ENCODE measurements at regions not wholly inside any gene's neighbourhood (a gene's known extent, or its start where the extent isn't known, plus 50 kb on each side); places are given as distances from the start of the nearest gene placed in this dataset.

DNA sequence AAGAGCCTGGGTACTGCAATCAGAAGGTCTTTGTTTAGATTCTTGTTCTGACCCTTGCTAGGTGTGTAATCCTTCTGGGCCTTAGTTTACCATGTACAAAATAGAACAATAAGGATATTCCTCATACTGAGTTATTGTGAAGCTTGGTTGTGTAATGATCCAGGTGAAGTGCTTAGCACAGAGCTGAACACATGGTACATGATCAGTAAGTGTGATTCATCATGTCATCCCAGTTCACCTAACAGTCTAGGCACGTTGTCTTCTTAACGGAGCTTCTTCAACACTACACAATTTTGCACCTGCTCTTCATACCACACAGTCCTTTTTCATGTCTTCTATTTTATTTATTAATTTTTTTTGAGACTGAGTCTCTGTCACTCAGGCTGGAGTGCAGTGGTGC lies 234.3 kb upstream of the TENM4 start:
- no peak for TF ChIP-seq EP300 (IDR thresholded peaks at IDR 0.05)
- TF ChIP-seq, protein P1, sequence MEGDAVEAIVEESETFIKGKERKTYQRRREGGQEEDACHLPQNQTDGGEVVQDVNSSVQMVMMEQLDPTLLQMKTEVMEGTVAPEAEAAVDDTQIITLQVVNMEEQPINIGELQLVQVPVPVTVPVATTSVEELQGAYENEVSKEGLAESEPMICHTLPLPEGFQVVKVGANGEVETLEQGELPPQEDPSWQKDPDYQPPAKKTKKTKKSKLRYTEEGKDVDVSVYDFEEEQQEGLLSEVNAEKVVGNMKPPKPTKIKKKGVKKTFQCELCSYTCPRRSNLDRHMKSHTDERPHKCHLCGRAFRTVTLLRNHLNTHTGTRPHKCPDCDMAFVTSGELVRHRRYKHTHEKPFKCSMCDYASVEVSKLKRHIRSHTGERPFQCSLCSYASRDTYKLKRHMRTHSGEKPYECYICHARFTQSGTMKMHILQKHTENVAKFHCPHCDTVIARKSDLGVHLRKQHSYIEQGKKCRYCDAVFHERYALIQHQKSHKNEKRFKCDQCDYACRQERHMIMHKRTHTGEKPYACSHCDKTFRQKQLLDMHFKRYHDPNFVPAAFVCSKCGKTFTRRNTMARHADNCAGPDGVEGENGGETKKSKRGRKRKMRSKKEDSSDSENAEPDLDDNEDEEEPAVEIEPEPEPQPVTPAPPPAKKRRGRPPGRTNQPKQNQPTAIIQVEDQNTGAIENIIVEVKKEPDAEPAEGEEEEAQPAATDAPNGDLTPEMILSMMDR (IDR thresholded peaks at IDR 0.05) = no peak
